CD14-positive monocyte (primary cell): ENCODE measurements at regions not wholly inside any gene's neighbourhood (a gene's known extent, or its start where the extent isn't known, plus 50 kb on each side); places are given as distances from the start of the nearest gene placed in this dataset.

Source experiments
- DNase-seq, 3 donors: peaks; one replicate each; pipeline ENCODE4 v3.0.0-alpha.2; 2011 to 2022
- H2AFZ ChIP-seq: 2 replicates; pipeline ENCODE4 v1.6.0; 2012; ENCODE audit warnings: mild to moderate bottlenecking, low read depth, low read length, inconsistent platforms; ENCODE audit not compliant: insufficient read depth, poor library complexity, severe bottlenecking
- H3K27ac ChIP-seq, 2 donors: 1 replicate in 1 of 2; 2 replicates in 1 of 2; pipeline ENCODE4 v1.5.1; 2012 to 2013; ENCODE audit warnings: low read length in 2 of 2, control low read depth in 1 of 2, inconsistent platforms in 1 of 2, low read depth in 1 of 2, mild to moderate bottlenecking in 1 of 2
- H3K27me3 ChIP-seq, 2 donors: one replicate each; pipeline versions ENCODE4 v1.6.0 to v1.6.1; 2011 to 2013; ENCODE audit warnings: low read length in 2 of 2; ENCODE audit not compliant: control insufficient read depth in 2 of 2, insufficient read depth in 2 of 2
- H3K36me3 ChIP-seq, 2 donors: replicated peaks in 1 of 2; 1 replicate in 1 of 2; 2 replicates in 1 of 2; pipeline versions ENCODE4 v1.5.1 to v1.6.1; 2012 to 2013; ENCODE audit warnings: low read length in 2 of 2, control low read depth in 1 of 2, inconsistent platforms in 1 of 2, mild to moderate bottlenecking in 1 of 2; ENCODE audit not compliant: insufficient read depth in 2 of 2, control insufficient read depth in 1 of 2
- H3K4me1 ChIP-seq, 2 donors: 1 replicate in 1 of 2; 2 replicates in 1 of 2; pipeline versions ENCODE4 v1.5.1 to v1.6.1; 2012 to 2013; ENCODE audit warnings: low read length in 2 of 2, control low read depth in 1 of 2, inconsistent platforms in 1 of 2, mild to moderate bottlenecking in 1 of 2, moderate library complexity in 1 of 2; ENCODE audit not compliant: insufficient read depth in 2 of 2, control insufficient read depth in 1 of 2
- H3K4me2 ChIP-seq: replicated peaks from 2 replicates; pipeline ENCODE3; 2012; ENCODE audit warnings: low read length, moderate library complexity, mild to moderate bottlenecking; ENCODE audit not compliant: poor library complexity, severe bottlenecking; ENCODE audit errors: extremely low read depth
- H3K4me3 ChIP-seq, 3 experiments: fragments of 200-600 bp in 1 of 3; sonication (generic) in 1 of 3; replicated peaks in 1 of 3; 1 replicate in 2 of 3; 2 replicates in 1 of 3; pipeline ENCODE4 v1.5.1; 2011 to 2013; ENCODE audit warnings: low read length in 3 of 3, mild to moderate bottlenecking in 3 of 3, control low read depth in 2 of 3, low read depth in 2 of 3, inconsistent platforms in 1 of 3, moderate library complexity in 1 of 3
- H3K79me2 ChIP-seq: 2 replicates; pipeline ENCODE4 v1.6.0; 2012; ENCODE audit warnings: mild to moderate bottlenecking, control low read depth, inconsistent platforms, low read length, moderate library complexity; ENCODE audit not compliant: insufficient read depth
- H3K9ac ChIP-seq: 2 replicates; pipeline ENCODE4 v1.6.0; 2017; ENCODE audit warnings: low read length, mild to moderate bottlenecking; ENCODE audit not compliant: insufficient read depth, poor library complexity, severe bottlenecking
- H3K9me3 ChIP-seq, 2 donors: replicated peaks in 1 of 2; 1 replicate in 1 of 2; 2 replicates in 1 of 2; pipeline versions ENCODE4 v1.5.1 to v1.6.1; 2012 to 2013; ENCODE audit warnings: low read length in 2 of 2, control low read depth in 1 of 2; ENCODE audit not compliant: control insufficient read depth in 1 of 2, insufficient read depth in 1 of 2
- H4K20me1 ChIP-seq: 2 replicates; pipeline ENCODE4 v1.6.0; 2012; ENCODE audit warnings: mild to moderate bottlenecking, low read length, control low read depth, moderate library complexity; ENCODE audit not compliant: insufficient read depth
- H3K27ac Mint-ChIP-seq, 7 donors: one replicate each; pipeline ENCODE4 v1.8.0; 2020; ENCODE audit warnings: mild to moderate bottlenecking in 7 of 7, mixed read lengths in 7 of 7, moderate library complexity in 6 of 7, inconsistent platforms in 2 of 7
- H3K27me3 Mint-ChIP-seq, 3 donors: one replicate each; pipeline ENCODE4 v1.8.0; 2021 to 2022; ENCODE audit warnings: low read depth in 3 of 3, mild to moderate bottlenecking in 3 of 3, mixed read lengths in 3 of 3, moderate library complexity in 3 of 3, inconsistent platforms in 1 of 3
- H3K36me3 Mint-ChIP-seq, 2 donors: one replicate each; pipeline ENCODE4 v1.8.0; 2020; ENCODE audit warnings: mixed read lengths in 2 of 2, inconsistent platforms in 1 of 2, mild to moderate bottlenecking in 1 of 2
- H3K4me1 Mint-ChIP-seq: one replicate; pipeline ENCODE4 v1.8.0; 2020; ENCODE audit warnings: mild to moderate bottlenecking, mixed read lengths
- H3K4me3 Mint-ChIP-seq, 2 donors: one replicate each; pipeline ENCODE4 v1.8.0; 2020; ENCODE audit warnings: mild to moderate bottlenecking in 2 of 2, mixed read lengths in 2 of 2, moderate library complexity in 1 of 2
- H3K9me3 Mint-ChIP-seq, 7 donors: one replicate each; pipeline ENCODE4 v1.8.0; 2020 to 2022; ENCODE audit warnings: mixed read lengths in 7 of 7, mild to moderate bottlenecking in 6 of 7, moderate library complexity in 6 of 7, inconsistent platforms in 2 of 7
- WGBS: methylation state at CpG from one replicate; pipeline ENCODE4 v1.1.5; 2013; ENCODE audit warnings: missing lambda C conversion rate; ENCODE audit not compliant: insufficient coverage; 5-methylcytosine and 5-hydroxymethylcytosine counted together
- intact Hi-C, 2 donors: fragments of 100-400 bp; cut with micrococcal nuclease; formaldehyde crosslinking; loops; one replicate each; pipeline versions ENCODE4 v1.15.0 to v1.15.1; 2023
- TF ChIP-seq, protein P1 (sequence below): fragments of 200-600 bp; IDR thresholded peaks from one replicate; pipeline ENCODE4 v1.8.0; 2022; ENCODE audit warnings: antibody characterized with exemption, mild to moderate bottlenecking

GRCh38 chr12:90575995-90576394 lies 379.0 kb downstream of the CCER1 start:
- no peaks in the 10 kb centered on the region for H3K36me3 ChIP-seq
- H3K9me3 ChIP-seq, result peaks cover 0 to 14% of the 10 kb centered on the region in 2 donors
- H3K79me2 ChIP-seq, result no peaks in the 10 kb centered on the region
- H3K27ac Mint-ChIP-seq, result no peak overlapping the region
- no peak overlapping the region for H3K27ac ChIP-seq
- WGBS, result 89% methylated on average over 1 of the region's 2 CpGs
- H3K27me3 Mint-ChIP-seq, result peaks cover 0 to 3% (median 1%) of the 10 kb centered on the region in 3 donors
- no peak for DNase-seq
- no peak overlapping the region for H3K9ac ChIP-seq
- no peaks in the 10 kb centered on the region for H3K36me3 Mint-ChIP-seq
- H4K20me1 ChIP-seq, result no peaks in the 10 kb centered on the region
- H3K4me1 Mint-ChIP-seq, result no peaks in the 10 kb centered on the region
- no peaks in the 10 kb centered on the region for H3K4me1 ChIP-seq
- TF ChIP-seq, protein P1, sequence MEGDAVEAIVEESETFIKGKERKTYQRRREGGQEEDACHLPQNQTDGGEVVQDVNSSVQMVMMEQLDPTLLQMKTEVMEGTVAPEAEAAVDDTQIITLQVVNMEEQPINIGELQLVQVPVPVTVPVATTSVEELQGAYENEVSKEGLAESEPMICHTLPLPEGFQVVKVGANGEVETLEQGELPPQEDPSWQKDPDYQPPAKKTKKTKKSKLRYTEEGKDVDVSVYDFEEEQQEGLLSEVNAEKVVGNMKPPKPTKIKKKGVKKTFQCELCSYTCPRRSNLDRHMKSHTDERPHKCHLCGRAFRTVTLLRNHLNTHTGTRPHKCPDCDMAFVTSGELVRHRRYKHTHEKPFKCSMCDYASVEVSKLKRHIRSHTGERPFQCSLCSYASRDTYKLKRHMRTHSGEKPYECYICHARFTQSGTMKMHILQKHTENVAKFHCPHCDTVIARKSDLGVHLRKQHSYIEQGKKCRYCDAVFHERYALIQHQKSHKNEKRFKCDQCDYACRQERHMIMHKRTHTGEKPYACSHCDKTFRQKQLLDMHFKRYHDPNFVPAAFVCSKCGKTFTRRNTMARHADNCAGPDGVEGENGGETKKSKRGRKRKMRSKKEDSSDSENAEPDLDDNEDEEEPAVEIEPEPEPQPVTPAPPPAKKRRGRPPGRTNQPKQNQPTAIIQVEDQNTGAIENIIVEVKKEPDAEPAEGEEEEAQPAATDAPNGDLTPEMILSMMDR, result no peak
- no peak overlapping the region for H3K4me3 ChIP-seq
- H3K4me3 Mint-ChIP-seq, result no peak overlapping the region
- no peaks in the 10 kb centered on the region for H3K27me3 ChIP-seq
- no peak overlapping the region for H2AFZ ChIP-seq
- intact Hi-C loops, result no loop called here
- no peak overlapping the region for H3K4me2 ChIP-seq
- peaks cover 1 to 12% (median 6%) of the 10 kb centered on the region in 7 donors for H3K9me3 Mint-ChIP-seq

GRCh38 chr12:90574676-90575075 lies 380.3 kb downstream of the CCER1 start:
- no peak overlapping the region for H2AFZ ChIP-seq
- H3K4me3 ChIP-seq, result no peak overlapping the region
- Mint-ChIP-seq H3K4me1 (no peaks in the 10 kb centered on the region), H3K9me3 (peaks cover 1 to 12% (median 7%) of the 10 kb centered on the region in 7 donors), H3K27me3 (peaks cover 0 to 3% (median 1%) of the 10 kb centered on the region in 3 donors), H3K36me3 (no peaks in the 10 kb centered on the region), H3K27ac (no peak overlapping the region), H3K4me3 (no peak overlapping the region)
- TF ChIP-seq, protein P1, result no peak
- WGBS, result no CpG with 5 or more reads among the region's 2 CpGs
- no peaks in the 10 kb centered on the region for H4K20me1 ChIP-seq
- H3K4me2 ChIP-seq, result no peak overlapping the region
- H3K27ac ChIP-seq, result no peak overlapping the region
- no peaks in the 10 kb centered on the region for H3K79me2 ChIP-seq
- no peak overlapping the region for H3K9ac ChIP-seq
- DNase-seq, result no peak
- intact Hi-C loops, result no loop called here
- no peaks in the 10 kb centered on the region for H3K27me3 ChIP-seq
- H3K4me1 ChIP-seq, result no peaks in the 10 kb centered on the region
- H3K36me3 ChIP-seq, result no peaks in the 10 kb centered on the region
- H3K9me3 ChIP-seq, result peaks cover 0 to 14% of the 10 kb centered on the region in 2 donors
